BLaER1 treated with 17β-estradiol and CSF1 and Interleukin-3, amounts not matched to agents 10 nM and 100 nM (cell line): ENCODE measurements at regions not wholly inside any gene's neighbourhood (a gene's known extent, or its start where the extent isn't known, plus 50 kb on each side); places are given as distances from the start of the nearest gene placed in this dataset.

ENCODE experiments used
- H3K27ac ChIP-seq, 11 experiments: shearing (Covaris generic); formaldehyde crosslinking; 2 replicates each; pipeline ENCODE4 v1.8.1; 2022
- H3K27me3 ChIP-seq, 11 experiments: shearing (Covaris generic); formaldehyde crosslinking; 2 replicates each; pipeline ENCODE4 v1.8.1; 2022
- H3K36me3 ChIP-seq, 11 experiments: shearing (Covaris generic); formaldehyde crosslinking; 2 replicates each; pipeline ENCODE4 v1.8.1; 2022
- H3K4me1 ChIP-seq, 10 experiments: shearing (Covaris generic); formaldehyde crosslinking; 2 replicates each; pipeline ENCODE4 v1.8.1; 2022
- H3K4me2 ChIP-seq, 11 experiments: shearing (Covaris generic); formaldehyde crosslinking; 2 replicates each; pipeline ENCODE4 v1.8.1; 2022
- H3K4me3 ChIP-seq, 10 experiments: shearing (Covaris generic); formaldehyde crosslinking; 2 replicates each; pipeline ENCODE4 v1.8.1; 2022
- H3K9ac ChIP-seq, 11 experiments: shearing (Covaris generic); formaldehyde crosslinking; 2 replicates each; pipeline ENCODE4 v1.8.1; 2022
- H3K9me3 ChIP-seq, 11 experiments: shearing (Covaris generic); formaldehyde crosslinking; replicated peaks in 1 of 11; 2 replicates each; pipeline ENCODE4 v1.8.1; 2022
- H4K20me1 ChIP-seq, 11 experiments: shearing (Covaris generic); formaldehyde crosslinking; 2 replicates each; pipeline ENCODE4 v1.8.1; 2022
- Cebpa-rat ChIP-seq, 11 experiments: shearing (Covaris generic); IDR thresholded peaks; 2 replicates each; pipeline ENCODE4 v1.8.1; 2022

- H3K9me3 ChIP-seq, result peaks cover 10 to 16% (median 16%) of the 10 kb centered on the region in 11 experiments; a peak in 19 of 22 replicates
- no peaks in the 10 kb centered on the region for H3K4me1 ChIP-seq
- no peak overlapping the region for H3K9ac ChIP-seq
- H3K27ac ChIP-seq, result no peak overlapping the region
- no peak for TF ChIP-seq Cebpa-rat (IDR thresholded peaks at IDR 0.05)
- H3K4me2 ChIP-seq, result no peak overlapping the region
- no peaks in the 10 kb centered on the region for H3K27me3 ChIP-seq
- H3K36me3 ChIP-seq, result no peaks in the 10 kb centered on the region
- H3K4me3 ChIP-seq, result no peak overlapping the region
- no peaks in the 10 kb centered on the region for H4K20me1 ChIP-seq
Observed at GRCh38 chr4:67014592-67014991, 530.7 kb downstream of the CENPC start.

GRCh38 chr4:67006791-67007190 is 538.5 kb downstream of the CENPC start:
- H3K4me3 ChIP-seq, result no peak overlapping the region
- H3K36me3 ChIP-seq, result no peaks in the 10 kb centered on the region
- H4K20me1 ChIP-seq, result no peaks in the 10 kb centered on the region
- no peak overlapping the region for H3K4me2 ChIP-seq
- no peaks in the 10 kb centered on the region for H3K27me3 ChIP-seq
- H3K9ac ChIP-seq, result no peak overlapping the region
- H3K4me1 ChIP-seq, result no peaks in the 10 kb centered on the region
- no peak for TF ChIP-seq Cebpa-rat (IDR thresholded peaks at IDR 0.05)
- H3K27ac ChIP-seq, result no peak overlapping the region
- peaks cover 0 to 11% (median 0%) of the 10 kb centered on the region in 11 experiments; a peak in 3 of 22 replicates for H3K9me3 ChIP-seq

GRCh38 chr4:66991521-66991920 is 553.8 kb downstream of the CENPC start:
- no peaks in the 10 kb centered on the region for H3K36me3 ChIP-seq
- no peak overlapping the region for H3K4me3 ChIP-seq
- peaks cover 0 to 9% (median 0%) of the 10 kb centered on the region in 10 experiments; a peak in 1 of 20 replicates for H3K4me1 ChIP-seq
- no peaks in the 10 kb centered on the region for H3K27me3 ChIP-seq
- peak overlapping the region in 2 of 11 experiments; percentile 9 to 18; a peak in 2 of 22 replicates for H3K4me2 ChIP-seq
- H3K9me3 ChIP-seq, result peaks cover 0 to 8% (median 0%) of the 10 kb centered on the region in 11 experiments; a peak in 4 of 22 replicates
- H4K20me1 ChIP-seq, result no peaks in the 10 kb centered on the region
- no peak overlapping the region for H3K9ac ChIP-seq
- no peak for TF ChIP-seq Cebpa-rat (IDR thresholded peaks at IDR 0.05)
- no peak overlapping the region; a peak in 1 of 22 replicates for H3K27ac ChIP-seq

GRCh38 chr4:66974665-66975064 is 570.6 kb downstream of the CENPC start:
- H3K9me3 ChIP-seq, result no peaks in the 10 kb centered on the region
- no peak overlapping the region for H3K4me2 ChIP-seq
- no peak overlapping the region for H3K27ac ChIP-seq
- no peaks in the 10 kb centered on the region for H4K20me1 ChIP-seq
- no peaks in the 10 kb centered on the region for H3K36me3 ChIP-seq
- peaks cover 0 to 11% (median 0%) of the 10 kb centered on the region in 10 experiments; a peak in 4 of 20 replicates for H3K4me1 ChIP-seq
- H3K27me3 ChIP-seq, result no peaks in the 10 kb centered on the region
- TF ChIP-seq Cebpa-rat (IDR thresholded peaks at IDR 0.05), result no peak
- H3K9ac ChIP-seq, result no peak overlapping the region
- no peak overlapping the region for H3K4me3 ChIP-seq

- Histone ChIP-seq H3K27ac (no peak overlapping the region), H3K9me3 (no peaks in the 10 kb centered on the region), H3K4me3 (no peak overlapping the region), H3K27me3 (no peaks in the 10 kb centered on the region), H3K4me1 (peaks cover 0 to 11% (median 0%) of the 10 kb centered on the region in 10 experiments; a peak in 4 of 20 replicates), H3K36me3 (no peaks in the 10 kb centered on the region), H4K20me1 (no peaks in the 10 kb centered on the region), H3K9ac (no peak overlapping the region), H3K4me2 (no peak overlapping the region)
- TF ChIP-seq Cebpa-rat (IDR thresholded peaks at IDR 0.05), result no peak
Observed at GRCh38 chr4:66972087-66972486, 573.2 kb downstream of the CENPC start.

GRCh38 chr4:66964467-66964866 is 580.8 kb downstream of the CENPC start:
- H3K36me3 ChIP-seq, result no peaks in the 10 kb centered on the region

GRCh38 chr4:66963084-66963483 is 582.2 kb downstream of the CENPC start:
- Histone ChIP-seq H3K9me3 (0 out of 22 replicates have a peak, but pooled peaks cover 0 to under 1% (median 0%) of the 10 kb centered on the region in 11 experiments), H3K9ac (no peak overlapping the region), H3K4me1 (peaks cover 0 to 8% (median 0%) of the 10 kb centered on the region in 10 experiments; a peak in 5 of 20 replicates), H3K4me3 (no peak overlapping the region), H3K27me3 (no peaks in the 10 kb centered on the region), H4K20me1 (no peaks in the 10 kb centered on the region), H3K36me3 (no peaks in the 10 kb centered on the region), H3K4me2 (no peak overlapping the region), H3K27ac (no peak overlapping the region)
- no peak for TF ChIP-seq Cebpa-rat (IDR thresholded peaks at IDR 0.05)

More at GRCh38 chr4:66964467-66964866, 580.8 kb downstream of the CENPC start:
- H3K4me2 ChIP-seq, result no peak overlapping the region
- H3K9me3 ChIP-seq, result no peaks in the 10 kb centered on the region
- no peak overlapping the region for H3K9ac ChIP-seq
- no peaks in the 10 kb centered on the region for H3K4me1 ChIP-seq
- H3K4me3 ChIP-seq, result no peak overlapping the region
- no peaks in the 10 kb centered on the region for H4K20me1 ChIP-seq
- no peak overlapping the region for H3K27ac ChIP-seq
- no peaks in the 10 kb centered on the region for H3K27me3 ChIP-seq
- TF ChIP-seq Cebpa-rat (IDR thresholded peaks at IDR 0.05), result no peak

- peaks cover 0 to 16% (median 0%) of the 10 kb centered on the region in 10 experiments; a peak in 5 of 20 replicates for H3K4me1 ChIP-seq
- no peaks in the 10 kb centered on the region for H3K27me3 ChIP-seq
- TF ChIP-seq Cebpa-rat (IDR thresholded peaks at IDR 0.05), result no peak
Observed at GRCh38 chr4:66959207-66959606, 586.1 kb downstream of the CENPC start.

GRCh38 chr4:66956852-66957251 is 588.5 kb downstream of the CENPC start:
- Histone ChIP-seq H3K27ac (no peak overlapping the region), H3K4me1 (peaks cover 0 to 34% (median 0%) of the 10 kb centered on the region in 10 experiments; a peak in 6 of 20 replicates), H4K20me1 (no peaks in the 10 kb centered on the region), H3K27me3 (no peaks in the 10 kb centered on the region), H3K4me3 (no peak overlapping the region), H3K4me2 (no peak overlapping the region), H3K36me3 (no peaks in the 10 kb centered on the region), H3K9ac (no peak overlapping the region), H3K9me3 (peaks cover 0 to 9% (median 0%) of the 10 kb centered on the region in 11 experiments; a peak in 3 of 22 replicates)
- TF ChIP-seq Cebpa-rat (IDR thresholded peaks at IDR 0.05), result no peak

More at GRCh38 chr4:66959207-66959606, 586.1 kb downstream of the CENPC start:
- Histone ChIP-seq H3K4me2 (peak overlapping the region in 3 of 11 experiments; percentile 18 to 24 (median 20); a peak in 2 of 22 replicates), H4K20me1 (no peaks in the 10 kb centered on the region), H3K36me3 (no peaks in the 10 kb centered on the region), H3K27ac (no peak overlapping the region), H3K9me3 (peaks cover 0 to 9% (median 0%) of the 10 kb centered on the region in 11 experiments; a peak in 3 of 22 replicates), H3K4me3 (no peak overlapping the region), H3K9ac (no peak overlapping the region)

GRCh38 chr4:66956426-66956825 is 588.9 kb downstream of the CENPC start:
- Histone ChIP-seq H3K27me3 (no peaks in the 10 kb centered on the region), H3K4me1 (peaks cover 0 to 38% (median 0%) of the 10 kb centered on the region in 10 experiments; a peak in 6 of 20 replicates), H4K20me1 (no peaks in the 10 kb centered on the region), H3K9ac (no peak overlapping the region), H3K4me2 (no peak overlapping the region), H3K36me3 (no peaks in the 10 kb centered on the region), H3K9me3 (peaks cover 0 to 9% (median 0%) of the 10 kb centered on the region in 11 experiments; a peak in 3 of 22 replicates), H3K27ac (no peak overlapping the region), H3K4me3 (no peak overlapping the region)
- TF ChIP-seq Cebpa-rat (IDR thresholded peaks at IDR 0.05), result no peak
